T-helper 1 cell treated with Interleukin-12 subunit alpha and Interleukin-12 subunit beta and Interleukin-4 antibody, amounts not matched to agents 30 ng/mL and 1 ng/mL, for 36 hours (primary cell): ENCODE measurements at regions not wholly inside any gene's neighbourhood (a gene's known extent, or its start where the extent isn't known, plus 50 kb on each side); places are given as distances from the start of the nearest gene placed in this dataset.

Experiments used
- intact Hi-C: fragments of 100-400 bp; cut with micrococcal nuclease; formaldehyde crosslinking; loops from one replicate; pipeline ENCODE4 v1.15.1; 2024

DNA sequence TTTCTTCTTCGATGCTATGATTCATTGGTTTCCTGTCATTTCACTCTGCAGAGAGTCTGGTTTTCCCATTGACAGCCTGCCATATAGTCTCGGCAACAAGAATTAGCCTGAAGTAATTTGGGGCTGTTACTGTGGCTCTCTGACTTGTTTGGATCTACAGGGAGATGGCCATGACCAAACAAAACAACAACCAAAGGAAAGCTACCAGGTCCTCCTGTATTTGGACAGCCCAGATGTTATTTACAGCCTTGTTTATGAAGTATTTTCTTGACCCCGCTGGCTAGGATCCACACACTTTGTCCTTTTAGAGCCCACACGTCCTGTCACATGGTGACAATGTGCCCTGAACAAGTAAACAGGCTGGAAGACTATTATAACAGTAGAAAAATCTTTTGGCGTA is 111.4 kb upstream of the PREP start:
- intact Hi-C loops, result no loop called here

DNA sequence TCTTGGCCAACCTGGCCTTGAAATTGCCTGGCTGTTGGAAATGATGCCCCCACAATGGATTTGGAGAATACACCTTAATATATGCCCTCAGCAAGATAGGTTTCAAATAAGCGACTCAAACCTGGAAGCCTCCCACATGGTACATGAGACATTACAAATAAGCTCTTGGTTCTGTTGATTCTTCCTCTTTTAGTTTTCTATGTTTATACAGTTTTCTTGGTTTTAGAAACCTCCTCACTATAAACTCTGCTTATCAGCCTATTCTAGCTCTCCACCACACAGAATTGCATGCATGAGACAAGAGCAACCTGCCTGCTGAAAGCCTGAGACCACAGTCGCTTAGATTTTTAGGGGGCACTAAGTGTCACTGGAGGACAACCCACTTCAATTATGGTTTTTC is 108.8 kb upstream of the PREP start:
- intact Hi-C loops, result no loop called here

DNA sequence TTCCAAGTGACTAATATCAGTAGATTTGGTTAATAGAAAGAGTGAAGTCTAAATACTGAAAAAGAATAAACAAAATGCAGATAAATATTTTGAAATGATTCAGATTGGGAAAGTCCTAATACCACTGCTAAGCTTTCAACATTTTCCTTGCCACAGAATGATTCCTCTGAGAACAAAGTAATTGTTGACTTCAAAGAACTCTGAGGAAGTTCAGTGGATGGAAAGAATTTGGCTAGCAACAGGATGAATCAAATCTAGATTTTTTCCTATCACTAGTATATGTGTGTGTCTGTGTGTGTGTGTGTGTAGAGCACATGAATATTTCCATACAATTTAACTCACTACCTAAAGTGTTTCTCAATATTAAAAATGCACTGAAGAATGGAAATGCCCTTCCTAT is 107.9 kb upstream of the PREP start:
- intact Hi-C loops, result no loop called here

DNA sequence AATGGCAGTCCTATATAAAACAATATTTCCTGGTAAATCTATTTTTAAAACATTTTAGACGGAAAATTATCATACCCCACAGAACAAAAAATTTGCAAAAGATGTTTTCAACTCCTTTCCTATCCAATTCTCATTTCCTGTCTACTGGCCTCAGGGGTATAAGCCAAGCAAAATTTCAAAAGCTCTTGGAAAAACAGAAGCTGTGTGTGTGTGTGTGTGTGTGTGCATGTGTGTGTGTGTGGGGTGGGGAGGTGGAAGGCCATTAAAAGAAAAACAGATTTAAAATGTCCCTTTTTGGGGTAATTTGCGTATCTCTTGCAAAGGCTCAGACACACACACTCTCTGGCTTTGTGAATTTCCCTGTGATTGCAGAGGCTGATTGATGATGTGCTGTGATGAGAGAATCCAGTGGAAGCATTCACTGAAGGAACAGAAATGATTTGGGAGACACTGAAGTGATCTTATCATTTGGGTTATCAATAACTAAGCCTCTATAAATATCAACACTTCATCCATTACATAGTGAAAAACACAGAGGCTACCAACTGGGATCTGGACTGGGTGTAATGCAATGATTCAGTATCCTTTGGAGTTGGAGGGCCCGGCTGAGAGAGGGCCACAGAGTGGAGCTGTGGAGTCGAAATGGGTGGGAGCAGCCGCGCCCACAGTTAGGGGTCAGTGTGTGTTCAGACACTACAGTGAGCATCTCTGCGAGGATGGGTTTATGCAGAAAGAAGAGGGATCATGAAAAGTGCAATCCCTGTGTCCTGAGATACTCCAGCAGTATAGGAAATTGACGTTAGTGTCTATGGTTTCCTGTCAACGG is 106.8 kb upstream of the PREP start:
- intact Hi-C loops, result no loop called here

DNA sequence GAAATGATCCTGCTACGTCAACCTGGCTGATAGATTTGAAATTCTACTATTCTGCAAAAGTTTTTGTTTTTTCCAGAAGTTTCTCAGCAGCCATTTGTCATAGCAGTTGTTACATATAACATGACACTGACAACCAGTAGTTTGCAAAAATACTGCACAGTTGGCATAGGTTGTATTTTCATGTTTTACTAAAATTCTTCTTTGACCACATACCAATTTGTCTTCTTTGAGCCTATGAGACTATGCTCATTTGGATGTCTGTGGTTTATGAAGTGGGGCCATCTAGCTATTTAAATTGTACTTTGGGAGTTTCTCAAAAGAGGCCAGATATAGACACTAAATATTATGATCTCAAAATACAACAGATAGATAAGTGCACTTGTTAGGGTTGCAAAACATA is 104.9 kb upstream of the PREP start:
- intact Hi-C loops, result no loop called here

DNA sequence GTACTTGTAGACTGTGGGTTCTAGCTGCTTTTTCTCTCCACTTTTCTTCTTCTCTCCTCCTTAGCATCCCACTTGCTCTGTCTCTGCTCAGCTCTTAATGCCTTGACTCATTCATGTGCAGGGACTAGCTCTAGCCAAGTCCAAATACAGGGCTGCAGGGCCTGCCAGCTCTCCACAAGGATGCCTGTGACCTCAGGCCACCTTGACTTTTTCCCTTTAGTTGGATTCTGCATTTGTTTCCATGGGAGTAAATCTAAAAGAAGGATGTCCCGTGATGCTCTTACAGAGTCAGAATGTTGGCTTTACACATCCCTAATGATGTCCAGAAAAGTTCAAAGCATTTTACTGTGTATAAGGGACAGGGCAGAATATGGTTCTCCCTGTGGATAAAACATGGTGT is 101.8 kb upstream of the PREP start:
- intact Hi-C loops, result no loop called here

DNA sequence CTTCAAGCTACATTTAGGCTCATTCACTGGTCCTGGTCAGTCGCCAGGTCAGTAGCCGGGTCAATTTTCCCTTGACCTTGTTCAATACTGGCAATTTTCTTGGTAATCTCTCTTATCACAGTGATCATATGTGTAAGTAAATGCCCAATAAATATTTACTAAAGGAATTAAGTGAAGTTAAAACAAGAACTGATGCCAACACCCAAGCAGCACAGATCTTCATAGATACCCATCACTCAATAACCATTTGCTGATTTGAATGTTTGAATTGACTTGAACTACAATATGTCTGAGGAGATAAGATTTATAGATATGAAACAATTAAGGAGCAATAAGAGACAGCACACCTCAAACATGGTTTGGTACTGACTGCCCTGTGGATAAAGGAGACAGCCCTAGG is 100.8 kb upstream of the PREP start:
- intact Hi-C loops, result no loop called here

DNA sequence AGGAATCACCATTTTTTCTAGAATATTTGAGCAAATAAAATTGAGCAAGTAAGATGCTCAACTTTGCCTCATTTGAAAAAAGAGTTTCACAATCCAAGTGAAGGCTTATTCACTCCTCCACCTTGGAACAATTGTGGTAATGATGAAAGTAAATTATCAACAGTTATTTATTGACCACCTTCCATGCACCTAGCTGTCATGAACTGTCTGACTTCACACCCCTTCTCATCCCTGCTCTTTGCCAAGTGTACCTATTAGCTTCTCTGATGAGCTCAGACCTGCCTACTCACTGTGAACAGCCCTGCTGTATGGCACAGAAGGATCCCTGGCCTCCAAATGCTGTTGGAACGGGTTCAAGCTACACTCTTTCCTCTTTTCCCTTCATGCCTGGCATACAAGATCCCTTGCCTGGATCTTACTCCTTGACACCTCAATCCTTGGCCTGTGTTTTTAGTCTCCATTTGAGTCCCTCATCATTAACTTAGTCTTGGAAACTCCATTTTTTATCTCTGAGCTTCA is 99.0 kb upstream of the PREP start:
- intact Hi-C loops, result no loop called here

DNA sequence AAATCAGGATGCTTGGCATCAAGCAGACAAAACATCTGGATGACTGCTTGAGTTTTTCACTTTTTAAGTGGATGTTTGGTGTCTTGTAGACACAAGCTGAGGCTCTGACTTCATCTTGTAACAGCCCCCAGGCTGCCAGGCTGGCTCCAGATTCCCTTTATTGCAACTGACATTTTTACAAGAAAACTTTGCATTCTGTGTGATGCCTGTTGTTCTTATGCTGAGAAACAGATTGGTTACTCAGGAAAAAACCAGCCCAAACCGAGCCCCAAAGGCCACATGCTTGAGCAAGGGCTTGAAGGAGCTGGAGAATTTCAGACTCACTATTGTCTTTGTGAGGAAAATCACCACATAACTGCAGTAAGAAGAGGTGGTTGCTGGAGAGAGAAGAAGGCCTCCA is 98.4 kb upstream of the PREP start:
- intact Hi-C loops, result no loop called here

DNA sequence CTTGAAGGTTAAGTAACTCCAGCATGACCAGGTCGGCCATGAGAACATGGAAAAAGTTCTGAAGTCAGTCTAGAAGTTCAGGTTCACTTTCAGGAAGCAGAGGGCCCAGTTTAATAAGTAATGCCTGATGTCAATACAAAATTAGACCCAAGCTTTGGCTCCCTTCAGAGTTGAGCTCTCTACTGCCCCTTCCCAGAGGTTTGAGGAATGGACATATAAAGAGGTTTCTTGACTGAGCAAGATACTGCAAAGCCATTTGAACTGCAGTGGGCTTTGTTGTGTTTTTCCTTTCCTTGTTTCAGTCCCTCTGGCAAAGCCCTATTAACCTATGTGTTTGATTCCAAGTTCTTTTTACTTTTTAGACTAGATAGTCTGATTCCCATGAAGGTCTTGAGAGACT is 97.8 kb upstream of the PREP start:
- intact Hi-C loops, result no loop called here

DNA sequence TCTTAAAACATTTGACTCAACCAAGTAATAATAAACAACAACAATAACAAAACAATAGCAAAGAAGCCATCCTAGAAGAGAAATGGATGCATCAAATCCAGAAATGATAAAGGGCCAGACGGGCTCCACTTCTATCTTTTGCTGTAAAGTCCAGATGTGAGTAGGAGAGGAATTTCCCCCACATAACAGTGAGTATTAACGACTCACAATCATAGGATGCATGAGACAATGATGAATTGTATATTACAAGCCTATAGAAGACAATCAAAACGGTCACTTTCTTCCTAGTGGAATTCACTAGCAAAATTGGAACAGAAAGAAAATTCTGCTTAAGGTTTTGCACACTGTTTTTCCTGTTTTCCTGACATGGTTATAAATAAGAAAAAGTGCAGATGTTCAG is 97.0 kb upstream of the PREP start:
- intact Hi-C loops, result no loop called here

DNA sequence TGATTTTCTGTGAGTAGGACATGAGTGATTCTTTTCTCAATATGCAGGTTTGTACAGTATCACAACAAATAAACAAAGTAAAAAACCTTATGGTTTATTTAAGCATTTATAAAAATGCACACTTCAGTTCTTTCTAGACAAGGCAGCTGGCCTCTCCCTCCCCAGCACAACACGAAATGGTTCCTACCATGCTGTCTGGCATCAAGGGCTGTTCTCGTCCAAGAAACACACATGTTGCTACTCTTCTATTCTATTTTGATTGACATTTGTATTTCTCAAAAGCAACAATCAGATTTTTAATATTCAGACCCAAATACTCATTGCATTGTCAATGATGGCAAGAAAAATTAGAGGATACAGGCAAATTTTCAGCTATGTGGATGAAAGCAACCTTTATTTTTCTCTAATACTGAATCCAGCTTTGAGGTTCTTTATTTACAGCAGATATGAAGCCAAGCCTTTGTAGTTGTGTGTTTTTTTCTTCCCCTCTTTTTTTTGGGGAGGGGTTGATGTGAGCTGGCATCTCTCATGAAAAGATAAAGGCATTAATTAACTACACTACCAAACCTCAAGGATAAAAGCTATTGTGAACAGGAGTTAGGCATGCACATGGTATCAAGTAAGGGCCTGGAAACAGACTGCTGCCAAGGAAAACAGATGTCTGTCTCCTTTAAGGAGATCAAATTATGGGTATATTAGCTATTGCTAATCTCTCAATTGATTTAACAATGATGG is 96.4 kb upstream of the PREP start:
- intact Hi-C loops, result no loop called here

DNA sequence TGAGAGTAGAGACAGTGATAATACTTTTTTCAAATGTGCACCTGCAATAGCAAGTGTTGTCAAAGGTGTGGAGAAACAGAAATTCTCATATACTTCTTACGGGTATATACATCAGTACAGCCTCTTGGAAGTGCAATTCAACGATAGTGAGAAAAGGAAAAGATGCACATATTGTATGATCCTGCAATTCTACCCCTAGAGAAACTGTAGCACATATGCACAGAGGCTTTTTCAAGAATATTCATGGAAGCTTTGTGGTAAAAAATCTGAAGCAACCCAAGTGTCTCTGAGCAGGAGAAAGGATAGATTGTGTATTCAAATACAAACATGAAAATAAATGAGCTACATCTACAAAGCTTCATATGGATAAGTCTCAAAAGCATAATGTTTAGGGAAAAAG is 94.7 kb upstream of the PREP start:
- intact Hi-C loops, result no loop called here

DNA sequence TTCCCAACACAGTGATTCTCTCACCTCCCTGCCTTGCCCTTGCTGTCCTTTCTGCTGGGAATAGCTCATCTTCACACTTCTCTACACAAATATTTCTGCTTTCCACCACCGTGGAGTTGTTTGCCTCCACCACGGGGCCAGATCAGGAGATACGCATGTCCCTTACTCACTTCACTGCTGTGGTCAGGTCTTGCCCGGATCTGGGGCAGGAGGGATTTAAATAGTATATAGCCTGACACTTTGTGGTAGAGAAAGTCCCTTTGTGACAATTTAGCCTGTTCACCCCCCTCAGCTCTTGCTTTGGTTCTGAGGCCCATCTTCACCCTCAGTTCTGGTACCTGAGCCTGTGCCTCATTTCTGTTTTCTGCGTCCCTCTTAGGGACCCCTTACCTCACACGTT is 92.6 kb upstream of the PREP start:
- intact Hi-C loops, result no loop called here

DNA sequence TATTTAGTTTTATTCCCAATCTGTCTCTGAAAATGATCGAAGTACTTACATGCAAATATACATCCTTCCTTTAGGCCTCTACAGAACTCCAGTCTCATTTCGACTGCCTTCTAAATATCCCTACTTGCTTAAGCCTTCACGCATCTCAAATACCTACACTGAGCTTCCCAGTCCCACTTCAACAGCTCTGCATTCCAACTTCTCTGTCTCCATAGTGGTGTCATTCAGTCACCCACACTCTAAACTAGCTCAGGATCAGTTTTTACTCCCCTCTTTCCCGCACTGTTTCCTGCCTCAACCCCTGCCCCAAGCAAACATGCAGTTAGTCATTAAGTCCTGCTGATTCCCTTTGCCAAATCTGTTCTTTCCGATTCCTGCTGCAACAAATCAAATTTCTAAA is 91.8 kb upstream of the PREP start:
- intact Hi-C loops, result no loop called here

DNA sequence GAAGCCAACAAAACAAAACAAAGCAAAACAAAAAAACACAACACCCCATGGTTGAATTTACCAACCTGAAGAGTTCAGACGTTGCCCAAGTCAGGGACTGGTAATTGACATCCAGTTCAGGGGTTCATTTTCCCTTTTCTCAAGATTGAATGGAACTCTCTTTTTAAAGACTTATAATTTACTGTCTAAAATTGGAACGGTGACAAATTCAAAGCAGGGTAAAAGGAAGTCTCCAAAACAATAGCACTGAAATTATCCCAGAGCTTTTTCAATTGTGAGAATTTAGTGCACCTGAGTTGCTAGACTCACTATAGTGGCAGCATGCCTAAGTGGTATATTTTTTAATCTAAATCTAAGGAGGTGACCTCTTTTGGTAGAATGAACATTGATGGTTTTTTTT is 90.9 kb upstream of the PREP start:
- intact Hi-C loops, result no loop called here

DNA sequence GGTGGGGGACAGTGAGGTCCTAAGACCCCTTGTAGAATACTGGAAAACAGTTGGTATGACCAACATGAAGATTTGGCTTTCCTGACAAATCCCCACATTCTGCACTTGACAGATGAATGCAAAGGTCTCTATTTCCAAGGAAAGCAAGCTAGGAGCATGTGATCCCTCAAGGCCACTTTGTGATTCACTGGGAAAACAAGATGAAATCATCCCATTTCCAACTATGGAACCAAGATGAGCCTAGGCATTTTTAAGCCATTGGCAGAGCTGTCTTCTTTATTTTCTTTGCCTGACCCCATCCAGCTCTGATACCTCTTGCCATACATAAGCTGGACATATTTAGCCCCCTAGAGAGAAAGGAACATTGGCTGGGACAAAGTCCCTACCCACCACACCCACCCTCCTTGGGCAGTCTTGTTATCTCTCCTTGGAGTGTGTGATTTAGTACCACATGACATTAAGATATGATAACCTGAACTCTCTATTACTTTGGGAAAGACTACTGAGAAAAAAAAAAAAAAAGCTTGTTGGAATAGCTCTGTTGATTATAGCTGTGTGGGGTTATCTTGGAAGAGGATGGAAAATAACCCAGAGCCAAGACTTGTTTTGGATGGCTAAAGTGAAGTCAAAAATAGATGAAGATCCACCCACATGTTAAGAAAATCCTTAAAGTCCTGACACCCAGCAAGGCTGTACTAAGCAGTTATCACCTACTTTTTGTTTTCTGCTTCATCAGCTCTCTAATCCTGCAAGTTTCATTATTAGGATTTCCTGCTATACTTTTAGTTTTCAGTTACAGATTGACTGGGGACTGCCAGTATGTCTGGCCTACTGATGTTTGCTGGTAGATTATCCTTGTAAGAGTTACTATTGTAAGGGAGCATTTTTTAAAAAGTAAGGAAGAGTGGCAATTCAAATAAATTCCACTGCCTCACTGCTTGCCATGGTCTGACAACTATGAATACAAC is 90.1 kb upstream of the PREP start:
- intact Hi-C loops, result no loop called here

DNA sequence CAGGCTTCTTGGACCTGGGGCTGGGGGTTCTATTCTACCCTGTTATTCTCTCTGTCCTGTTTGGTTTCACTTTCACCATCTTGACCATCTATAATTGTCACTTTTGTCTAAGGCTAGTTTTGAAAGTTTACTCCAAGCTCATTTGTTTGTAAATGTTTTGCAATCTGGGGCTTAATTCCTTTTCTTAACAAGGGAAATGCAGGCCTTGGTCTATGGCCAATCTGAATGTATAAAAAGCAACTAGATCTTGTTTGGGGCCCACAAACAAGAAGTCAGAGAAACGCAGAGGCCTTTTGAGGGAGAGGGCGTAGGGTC is 86.3 kb upstream of the PREP start:
- intact Hi-C loops, result loop anchor here (5.0 kb wide), 1 partner anchor 1033 kb away; no protein-coding TSS in a partner anchor

DNA sequence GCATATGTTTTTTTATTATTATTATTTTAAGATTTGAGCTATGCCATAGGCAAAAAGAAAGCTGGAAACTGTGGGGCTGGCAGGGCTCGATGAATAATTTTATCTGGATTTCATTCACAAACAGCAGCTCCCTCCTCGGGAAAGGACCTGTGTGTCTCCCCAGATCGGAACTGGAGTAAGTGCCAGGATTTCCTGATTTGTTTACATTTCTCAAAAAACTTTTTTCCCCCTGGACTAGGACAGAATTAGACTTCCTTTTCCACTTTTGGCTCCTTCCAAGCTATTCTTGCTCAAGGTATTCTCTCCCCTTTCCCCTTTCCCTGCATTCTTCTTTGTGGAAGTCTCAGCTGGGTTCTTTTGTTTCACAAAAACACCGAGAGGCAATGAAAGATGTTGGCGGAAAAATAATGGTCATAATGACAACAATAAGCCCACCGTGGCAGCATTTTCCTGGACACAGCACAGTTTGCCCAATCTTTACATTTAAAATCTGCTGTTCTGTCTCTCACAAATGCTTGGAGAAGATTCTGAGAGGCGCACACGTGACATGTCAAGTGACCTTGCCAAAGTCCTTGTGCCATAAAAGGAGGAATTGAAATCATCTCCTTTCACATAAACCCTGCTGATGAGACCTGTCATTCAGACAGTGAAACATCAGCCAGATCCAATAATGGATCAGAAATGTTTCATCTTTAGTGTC is 85.8 kb upstream of the PREP start:
- intact Hi-C loops, result loop anchor here (5.0 kb wide), 1 partner anchor 1034 kb away; no protein-coding TSS in a partner anchor

DNA sequence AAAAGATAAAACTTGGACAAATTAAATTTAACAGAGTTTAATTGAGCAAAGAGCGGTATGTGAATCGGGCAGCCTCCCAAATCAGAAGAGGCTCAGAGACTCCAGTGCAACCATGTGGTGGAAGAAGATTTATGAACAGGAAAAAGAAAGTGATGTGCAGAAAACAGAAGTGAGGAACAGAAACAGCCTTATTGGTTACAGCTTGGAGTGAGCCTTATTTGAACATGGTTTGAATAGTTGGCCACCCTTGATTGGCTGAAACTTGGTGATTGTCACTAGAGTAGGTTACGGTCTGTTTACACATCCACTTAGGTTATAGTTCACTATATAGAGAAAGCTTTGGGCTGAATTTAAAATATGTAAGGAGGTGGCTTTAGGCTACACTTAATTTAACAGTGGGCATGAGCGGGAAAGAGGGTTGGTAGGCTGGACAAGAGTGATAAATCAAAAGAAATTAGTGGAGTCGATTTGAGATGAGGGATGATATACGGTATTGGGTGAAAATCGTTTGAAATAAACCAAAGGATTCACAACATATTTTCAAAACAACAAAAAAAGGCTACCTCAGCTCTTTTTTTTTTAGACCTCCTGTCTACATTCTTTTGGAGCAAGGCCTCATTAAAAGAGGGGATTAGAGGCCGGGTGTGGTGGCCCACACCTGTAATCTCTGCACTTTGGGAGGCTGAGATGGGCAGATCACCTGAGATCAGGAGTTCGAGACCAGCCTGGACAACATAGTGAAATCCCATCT is 84.3 kb upstream of the PREP start:
- intact Hi-C loops, result loop anchor here (5.0 kb wide), 1 partner anchor 1035 kb away; no protein-coding TSS in a partner anchor
